IMR-90 (cell line): ENCODE measurements at regions not wholly inside any gene's neighbourhood (a gene's known extent, or its start where the extent isn't known, plus 50 kb on each side); places are given as distances from the start of the nearest gene placed in this dataset.

Source experiments
- ATAC-seq: fragments of 200-7000 bp; cut with Tn5 transposase; 2 replicates; pipeline ENCODE4 v1.9.1; 2020; ENCODE audit warnings: low read depth, mild to moderate bottlenecking, moderate library complexity
- BruUV-seq: library from RNA; stranded (reverse); fragments of 400-500 nt; replicated peaks from 2 replicates; lab custom pipeline; 2021; lab: Mats Ljungman, UMichigan
- CTCF ChIA-PET: fragments of 300-600 bp; formaldehyde crosslinking; extraction: SDS; loops from one replicate; lab custom pipeline; 2021; ENCODE audit warnings: antibody characterized with exemption; lab: Yijun Ruan, JAX
- POLR2A ChIA-PET: fragments of 300-600 bp; sonication (Branson Sonifier 250); formaldehyde crosslinking; loops from one replicate; lab custom pipeline; 2022; ENCODE audit warnings: antibody characterized with exemption; ENCODE audit not compliant: unreplicated experiment; lab: Charles Lee
- DNase-seq: peaks from one replicate; pipeline ENCODE4 v3.0.0; 2013
- H2AFZ ChIP-seq: replicated peaks from 2 replicates; pipeline ENCODE3; 2013; ENCODE audit warnings: low read length, mild to moderate bottlenecking; ENCODE audit not compliant: poor library complexity
- H2AK5ac ChIP-seq: 2 replicates; pipeline ENCODE4 v1.6.1; 2013; ENCODE audit warnings: low read depth, low read length, inconsistent platforms
- H2AK9ac ChIP-seq: replicated peaks from 2 replicates; pipeline ENCODE3; 2013; ENCODE audit warnings: mild to moderate bottlenecking, low read depth, low read length, moderate library complexity; ENCODE audit not compliant: poor library complexity
- H2BK120ac ChIP-seq: 2 replicates; pipeline ENCODE4 v1.6.1; 2013; ENCODE audit warnings: low read depth, low read length, inconsistent platforms
- H2BK15ac ChIP-seq: 3 replicates; pipeline ENCODE4 v1.6.1; 2013; ENCODE audit warnings: low read depth, low read length, inconsistent platforms
- H2BK20ac ChIP-seq: 2 replicates; pipeline ENCODE4 v1.6.1; 2013; ENCODE audit warnings: low read depth, mild to moderate bottlenecking, inconsistent platforms, low read length, moderate library complexity
- H2BK5ac ChIP-seq: 2 replicates; pipeline ENCODE4 v1.6.1; 2013; ENCODE audit warnings: mild to moderate bottlenecking, low read depth, low read length, inconsistent platforms; ENCODE audit not compliant: poor library complexity, severe bottlenecking
- H3K14ac ChIP-seq: replicated peaks from 2 replicates; pipeline ENCODE4 v1.6.1; 2013; ENCODE audit warnings: low read depth, low read length, inconsistent platforms
- H3K18ac ChIP-seq: 2 replicates; pipeline ENCODE4 v1.6.1; 2013; ENCODE audit warnings: low read depth, low read length, control low read depth
- H3K23ac ChIP-seq: 2 replicates; pipeline ENCODE4 v1.6.1; 2013; ENCODE audit warnings: low read depth, low read length, inconsistent platforms
- H3K27ac ChIP-seq: 2 replicates; pipeline ENCODE4 v1.5.1; 2013; ENCODE audit warnings: mild to moderate bottlenecking, control low read depth, low read length; ENCODE audit not compliant: insufficient read depth
- H3K27me3 ChIP-seq: 2 replicates; pipeline ENCODE4 v1.6.1; 2013; ENCODE audit warnings: low read length; ENCODE audit not compliant: control insufficient read depth, insufficient read depth
- H3K36me3 ChIP-seq: 2 replicates; pipeline ENCODE4 v1.6.1; 2013; ENCODE audit warnings: low read length, mixed read lengths; ENCODE audit not compliant: control insufficient read depth, insufficient read depth
- H3K4ac ChIP-seq: 2 replicates; pipeline ENCODE4 v1.6.1; 2013; ENCODE audit warnings: low read depth, low read length, inconsistent platforms
- H3K4me1 ChIP-seq: 2 replicates; pipeline ENCODE4 v1.6.1; 2013; ENCODE audit warnings: low read length, mixed read lengths; ENCODE audit not compliant: control insufficient read depth, insufficient read depth
- H3K4me2 ChIP-seq: 2 replicates; pipeline ENCODE4 v1.6.1; 2013; ENCODE audit warnings: low read depth, mild to moderate bottlenecking, control low read depth, low read length, moderate library complexity
- H3K4me3 ChIP-seq: 2 replicates; pipeline ENCODE4 v1.5.1; 2013; ENCODE audit warnings: low read depth, mild to moderate bottlenecking, control low read depth, low read length, moderate library complexity; ENCODE audit not compliant: insufficient read depth
- H3K56ac ChIP-seq: 2 replicates; pipeline ENCODE4 v1.6.1; 2013; ENCODE audit warnings: low read length, inconsistent platforms; ENCODE audit not compliant: insufficient read depth; ENCODE audit errors: extremely low read depth
- H3K79me1 ChIP-seq, 2 experiments: 2 replicates each; pipeline ENCODE4 v1.6.1; 2013; ENCODE audit warnings: low read length in 2 of 2, inconsistent platforms in 1 of 2, low read depth in 1 of 2
- H3K9ac ChIP-seq: 2 replicates; pipeline ENCODE4 v1.6.1; 2013; ENCODE audit warnings: low read depth, low read length, control low read depth
- H3K9me1 ChIP-seq: 2 replicates; pipeline ENCODE4 v1.6.1; 2013; ENCODE audit warnings: low read length, inconsistent platforms; ENCODE audit not compliant: insufficient read depth
- H3K9me3 ChIP-seq: 2 replicates; pipeline ENCODE4 v1.6.1; 2013; ENCODE audit warnings: low read length; ENCODE audit not compliant: control insufficient read depth, insufficient read depth
- H4K20me1 ChIP-seq: 2 replicates; pipeline ENCODE4 v1.6.1; 2013; ENCODE audit warnings: low read length, inconsistent platforms; ENCODE audit not compliant: insufficient read depth
- H4K5ac ChIP-seq: 2 replicates; pipeline ENCODE4 v1.6.1; 2013; ENCODE audit warnings: mild to moderate bottlenecking, low read depth, low read length, control low read depth
- H4K8ac ChIP-seq, 2 experiments: 2 replicates each; pipeline ENCODE4 v1.6.1; 2013; ENCODE audit warnings: low read depth in 2 of 2, low read length in 2 of 2, control low read depth in 1 of 2, inconsistent platforms in 1 of 2
- H4K91ac ChIP-seq: 2 replicates; pipeline ENCODE4 v1.6.1; 2013; ENCODE audit warnings: low read depth, low read length, inconsistent platforms; ENCODE audit not compliant: insufficient read depth
- CHD1 ChIP-seq: IDR thresholded peaks from 2 replicates; pipeline ENCODE4 v1.6.1; 2012; ENCODE audit warnings: low read depth, low read length, improper control_type of control experiment
- CTCF ChIP-seq: conservative IDR thresholded peaks from 2 replicates; pipeline ENCODE4 v1.5.1; 2012; ENCODE audit warnings: mild to moderate bottlenecking, low read depth, low read length, improper control_type of control experiment
- MAFK ChIP-seq: IDR thresholded peaks from 2 replicates; pipeline ENCODE4 v1.6.1; 2012; ENCODE audit warnings: low read depth, low read length, improper control_type of control experiment
- MAZ ChIP-seq: IDR thresholded peaks from 2 replicates; pipeline ENCODE4 v1.6.1; 2012; ENCODE audit warnings: low read depth, mild to moderate bottlenecking, low read length, improper control_type of control experiment, moderate library complexity, borderline replicate concordance
- MXI1 ChIP-seq: IDR thresholded peaks from 2 replicates; pipeline ENCODE4 v1.6.1; 2012; ENCODE audit warnings: low read depth, mild to moderate bottlenecking, low read length, moderate library complexity, borderline replicate concordance
- NFE2L2 ChIP-seq: fragments of 150-350 bp; IDR thresholded peaks from 2 replicates; pipeline ENCODE4 v1.6.1; 2016; ENCODE audit warnings: low read depth, mild to moderate bottlenecking, low read length
- SMC3 ChIP-seq: fragments of 150-350 bp; IDR thresholded peaks from 2 replicates; pipeline ENCODE4 v1.6.1; 2016; ENCODE audit warnings: low read depth, mild to moderate bottlenecking, antibody characterized with exemption, low read length, moderate library complexity
- WGBS, 2 experiments: methylation state at CpG; one replicate each; pipeline versions ENCODE4 v1.1.5 to v1.1.7; 2013; ENCODE audit warnings: missing lambda C conversion rate in 2 of 2; ENCODE audit not compliant: insufficient read length in 1 of 2; ENCODE audit errors: extremely low coverage in 2 of 2; 5-methylcytosine and 5-hydroxymethylcytosine counted together
- dilution Hi-C: fragments of 300-500 bp; cut with HindIII; formaldehyde crosslinking; loops from one replicate; pipeline ENCODE4 v1.14.3; 2018; ENCODE audit warnings: low sequenced_read_pairs; ENCODE audit not compliant: unreplicated experiment
- in situ Hi-C: fragments of 300-500 bp; cut with MboI; formaldehyde crosslinking; loops from 3 replicates; pipeline ENCODE4 v1.14.3; 2019; ENCODE audit warnings: low sequenced_read_pairs, inconsistent platforms, mixed read lengths
- intact Hi-C: fragments of 100-400 bp; cut with micrococcal nuclease; formaldehyde crosslinking; loops from 2 replicates; pipeline ENCODE4 v1.10.0; 2022

DNA sequence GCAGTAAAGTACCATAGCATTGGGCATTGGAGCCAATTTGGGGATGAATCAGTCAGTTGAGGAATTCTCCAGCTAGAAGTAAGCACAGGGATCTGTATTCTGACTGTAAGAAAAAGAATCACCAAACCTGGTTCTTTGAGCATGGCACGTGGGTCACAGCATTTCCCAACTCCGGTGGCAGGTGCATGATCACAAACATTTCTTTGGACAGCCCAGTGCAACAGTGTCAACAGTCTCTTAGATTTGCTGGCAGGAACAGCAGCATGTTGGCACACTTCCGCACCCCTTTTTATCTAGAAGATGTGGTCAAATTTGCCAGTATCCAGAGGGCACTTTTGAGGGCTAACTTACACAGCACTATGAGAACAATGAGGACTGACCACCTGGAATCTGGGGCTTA is 437.5 kb upstream of the GHITM start:
- H3K23ac ChIP-seq, result no peak overlapping the region

More for the DNA sequence above, 437.5 kb upstream of the GHITM start:
- Histone ChIP-seq H3K27me3 (no peaks in the 10 kb centered on the region), H3K4ac (no peak overlapping the region), H4K8ac (no peak overlapping the region), H2AK5ac (no peak overlapping the region), H2AK9ac (no peak overlapping the region), H4K20me1 (no peaks in the 10 kb centered on the region), H3K9ac (no peak overlapping the region), H3K79me1 (no peaks in the 10 kb centered on the region), H2BK5ac (no peak overlapping the region), H4K91ac (no peak overlapping the region), H3K27ac (no peak overlapping the region), H3K4me1 (no peaks in the 10 kb centered on the region), H2BK120ac (no peak overlapping the region), H3K56ac (no peak overlapping the region), H3K4me2 (no peak overlapping the region), H3K18ac (no peak overlapping the region), H3K9me1 (no peaks in the 10 kb centered on the region), H2AFZ (no peak overlapping the region), H3K9me3 (peaks cover 21% of the 10 kb centered on the region), H3K14ac (no peak overlapping the region), H4K5ac (no peak overlapping the region), H3K4me3 (no peak overlapping the region), H2BK20ac (no peak overlapping the region), H2BK15ac (no peak overlapping the region), H3K36me3 (no peaks in the 10 kb centered on the region)
- intact Hi-C loops, result no loop called here
- in situ Hi-C loops, result no loop called here
- BruUV-seq, result no TSS peak
- ATAC-seq (no peak), DNase-seq (no peak)
- CTCF ChIA-PET, result no interaction called here
- TF ChIP-seq MAZ, result no peak
- TF ChIP-seq NFE2L2, result no peak
- TF ChIP-seq MAFK, result no peak
- no peak for TF ChIP-seq CTCF
- TF ChIP-seq MXI1, result no peak
- no peak for TF ChIP-seq CHD1
- no peak for TF ChIP-seq SMC3
- dilution Hi-C loops, result no loop called here
- no CpG with 5 or more reads among the region's 3 CpGs for WGBS, 2 experiments
- POLR2A ChIA-PET, result no interaction called here
